ENCODE measurements at regions not wholly inside any gene's neighbourhood (a gene's known extent, or its start where the extent isn't known, plus 50 kb on each side); places are given as distances from the start of the nearest gene placed in this dataset.

- intact Hi-C loops (cut with DNase I): no loop called here
- no peak for TF ChIP-seq CTCF (IDR thresholded peaks at IDR 0.05)
- H3K4me1 ChIP-seq: no peaks in the 10 kb centered on the region
- no peak for DNase-seq
- H3K27ac ChIP-seq: no peak overlapping the region
- H3K9me3 ChIP-seq: no peaks in the 10 kb centered on the region
- no peak for ATAC-seq
- no peak overlapping the region for H3K4me3 ChIP-seq
- H3K36me3 ChIP-seq (ENCODE audit: insufficient read depth in 1 of 2, low read depth in 1 of 2): no peaks in the 10 kb centered on the region
- WGBS, 3 donors: 62 to 68% (median 67%) methylated on average over 5 of the region's 5 CpGs
- no peaks in the 10 kb centered on the region for H3K27me3 ChIP-seq (ENCODE audit: insufficient read depth in 3 of 3, low read length in 2 of 3)
Observed at GRCh38 chr12:94033101-94033500, 115.3 kb upstream of the PLXNC1 start.

- no peak for DNase-seq
- Histone ChIP-seq H3K27ac (no peak overlapping the region), H3K27me3 (ENCODE audit: insufficient read depth in 3 of 3, low read length in 2 of 3) (no peaks in the 10 kb centered on the region), H3K9me3 (no peaks in the 10 kb centered on the region), H3K36me3 (ENCODE audit: insufficient read depth in 1 of 2, low read depth in 1 of 2) (no peaks in the 10 kb centered on the region), H3K4me3 (no peak overlapping the region), H3K4me1 (no peaks in the 10 kb centered on the region)
- no peak for TF ChIP-seq CTCF (IDR thresholded peaks at IDR 0.05)
- intact Hi-C loops (cut with DNase I): no loop called here
- ATAC-seq: no peak
Observed at GRCh38 chr12:94033784-94034183, 114.6 kb upstream of the PLXNC1 start.

GRCh38 chr12:94037444-94037843 lies 110.9 kb upstream of the PLXNC1 start:
- ATAC-seq (no peak), DNase-seq (no peak)
- H3K9me3 ChIP-seq: peaks cover 10% of the 10 kb centered on the region
- intact Hi-C loops (cut with DNase I): no loop called here
- 53 to 75% (median 60%) methylated on average over 4 of the region's 4 CpGs for WGBS, 3 donors
- TF ChIP-seq CTCF (IDR thresholded peaks at IDR 0.05): no peak
- no peaks in the 10 kb centered on the region for H3K36me3 ChIP-seq (ENCODE audit: insufficient read depth in 1 of 2, low read depth in 1 of 2)
- H3K4me3 ChIP-seq: no peak overlapping the region
- H3K27ac ChIP-seq: no peak overlapping the region
- no peaks in the 10 kb centered on the region for H3K27me3 ChIP-seq (ENCODE audit: insufficient read depth in 3 of 3, low read length in 2 of 3)
- H3K4me1 ChIP-seq: no peaks in the 10 kb centered on the region

GRCh38 chr12:94038605-94039004 lies 109.8 kb upstream of the PLXNC1 start:
- TF ChIP-seq CTCF (IDR thresholded peaks at IDR 0.05): no peak
- H3K9me3 ChIP-seq: peaks cover 10% of the 10 kb centered on the region
- WGBS, 3 donors: 93 to 98% (median 94%) methylated on average over 2 of the region's 2 CpGs
- DNase-seq (no peak), ATAC-seq (no peak)
- H3K4me3 ChIP-seq: no peak overlapping the region
- intact Hi-C loops (cut with DNase I): no loop called here
- H3K27ac ChIP-seq: no peak overlapping the region
- no peaks in the 10 kb centered on the region for H3K4me1 ChIP-seq
- H3K27me3 ChIP-seq (ENCODE audit: insufficient read depth in 3 of 3, low read length in 2 of 3): no peaks in the 10 kb centered on the region
- no peaks in the 10 kb centered on the region for H3K36me3 ChIP-seq (ENCODE audit: insufficient read depth in 1 of 2, low read depth in 1 of 2)

GRCh38 chr12:94039199-94039840 lies 109.1 kb upstream of the PLXNC1 start:
- H3K4me3 ChIP-seq: no peak overlapping the region
- no peaks in the 10 kb centered on the region for H3K4me1 ChIP-seq
- ATAC-seq (no peak), DNase-seq (no peak)
- H3K36me3 ChIP-seq (ENCODE audit: insufficient read depth in 1 of 2, low read depth in 1 of 2): no peaks in the 10 kb centered on the region
- no peak for TF ChIP-seq CTCF (IDR thresholded peaks at IDR 0.05)
- H3K27ac ChIP-seq: no peak overlapping the region
- no peaks in the 10 kb centered on the region for H3K27me3 ChIP-seq (ENCODE audit: insufficient read depth in 3 of 3, low read length in 2 of 3)
- peaks cover 10% of the 10 kb centered on the region for H3K9me3 ChIP-seq
- intact Hi-C loops (cut with DNase I): no loop called here
